ENCODE measurements at regions not wholly inside any gene's neighbourhood (a gene's known extent, or its start where the extent isn't known, plus 50 kb on each side); places are given as distances from the start of the nearest gene placed in this dataset.

DNA sequence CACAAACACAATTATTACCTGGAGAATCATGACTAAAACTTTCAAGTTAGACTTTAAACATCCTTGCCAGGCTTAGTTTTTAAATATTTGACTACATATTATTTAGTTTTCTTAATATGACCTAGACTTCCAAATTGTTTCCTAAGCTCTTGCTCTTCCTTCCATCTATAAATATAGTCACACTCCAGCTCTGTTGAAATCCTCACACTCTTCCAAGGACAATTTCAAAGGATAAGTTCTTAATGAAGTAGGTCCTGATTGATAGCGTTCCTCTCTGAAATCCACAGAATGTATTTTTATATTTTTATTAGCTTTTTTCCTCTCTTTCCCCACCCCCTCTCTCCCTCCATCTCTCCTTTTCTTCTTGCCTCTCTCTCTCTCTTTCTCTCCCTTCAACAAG lies 1074.1 kb upstream of the PCDH20 start:
- Mint-ChIP-seq H3K4me3 (no peak overlapping the region), H3K27me3 (ENCODE audit: insufficient read depth) (no peaks in the 10 kb centered on the region), H3K4me1 (ENCODE audit: low read depth) (no peaks in the 10 kb centered on the region), H3K36me3 (ENCODE audit: low read depth) (no peaks in the 10 kb centered on the region), H3K9me3 (peaks cover 19% of the 10 kb centered on the region), H3K27ac (no peak overlapping the region)
- no peak for DNase-seq
- TF ChIP-seq, protein P1, sequence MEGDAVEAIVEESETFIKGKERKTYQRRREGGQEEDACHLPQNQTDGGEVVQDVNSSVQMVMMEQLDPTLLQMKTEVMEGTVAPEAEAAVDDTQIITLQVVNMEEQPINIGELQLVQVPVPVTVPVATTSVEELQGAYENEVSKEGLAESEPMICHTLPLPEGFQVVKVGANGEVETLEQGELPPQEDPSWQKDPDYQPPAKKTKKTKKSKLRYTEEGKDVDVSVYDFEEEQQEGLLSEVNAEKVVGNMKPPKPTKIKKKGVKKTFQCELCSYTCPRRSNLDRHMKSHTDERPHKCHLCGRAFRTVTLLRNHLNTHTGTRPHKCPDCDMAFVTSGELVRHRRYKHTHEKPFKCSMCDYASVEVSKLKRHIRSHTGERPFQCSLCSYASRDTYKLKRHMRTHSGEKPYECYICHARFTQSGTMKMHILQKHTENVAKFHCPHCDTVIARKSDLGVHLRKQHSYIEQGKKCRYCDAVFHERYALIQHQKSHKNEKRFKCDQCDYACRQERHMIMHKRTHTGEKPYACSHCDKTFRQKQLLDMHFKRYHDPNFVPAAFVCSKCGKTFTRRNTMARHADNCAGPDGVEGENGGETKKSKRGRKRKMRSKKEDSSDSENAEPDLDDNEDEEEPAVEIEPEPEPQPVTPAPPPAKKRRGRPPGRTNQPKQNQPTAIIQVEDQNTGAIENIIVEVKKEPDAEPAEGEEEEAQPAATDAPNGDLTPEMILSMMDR (IDR thresholded peaks at IDR 0.05) = no peak

- H3K9me3 Mint-ChIP-seq = peaks cover 18% of the 10 kb centered on the region
- no peak overlapping the region for H3K4me3 Mint-ChIP-seq
- H3K27me3 Mint-ChIP-seq (ENCODE audit: insufficient read depth) = no peaks in the 10 kb centered on the region
- no peaks in the 10 kb centered on the region for H3K36me3 Mint-ChIP-seq (ENCODE audit: low read depth)
- DNase-seq = no peak
- H3K27ac Mint-ChIP-seq = no peak overlapping the region
- TF ChIP-seq, protein P1 (IDR thresholded peaks at IDR 0.05) = no peak
- no peaks in the 10 kb centered on the region for H3K4me1 Mint-ChIP-seq (ENCODE audit: low read depth)
Observed at GRCh38 chr13:62483774-62484173, 1068.1 kb upstream of the PCDH20 start.

- no peak overlapping the region for H3K27ac Mint-ChIP-seq
- TF ChIP-seq, protein P1 (IDR thresholded peaks at IDR 0.05) = no peak
- H3K36me3 Mint-ChIP-seq (ENCODE audit: low read depth) = no peaks in the 10 kb centered on the region
- no peak overlapping the region for H3K4me3 Mint-ChIP-seq
- no peaks in the 10 kb centered on the region for H3K4me1 Mint-ChIP-seq (ENCODE audit: low read depth)
- no peak for DNase-seq
- no peaks in the 10 kb centered on the region for H3K27me3 Mint-ChIP-seq (ENCODE audit: insufficient read depth)
- H3K9me3 Mint-ChIP-seq = peaks cover 18% of the 10 kb centered on the region
Observed at GRCh38 chr13:62482351-62482750, 1066.7 kb upstream of the PCDH20 start.

DNA sequence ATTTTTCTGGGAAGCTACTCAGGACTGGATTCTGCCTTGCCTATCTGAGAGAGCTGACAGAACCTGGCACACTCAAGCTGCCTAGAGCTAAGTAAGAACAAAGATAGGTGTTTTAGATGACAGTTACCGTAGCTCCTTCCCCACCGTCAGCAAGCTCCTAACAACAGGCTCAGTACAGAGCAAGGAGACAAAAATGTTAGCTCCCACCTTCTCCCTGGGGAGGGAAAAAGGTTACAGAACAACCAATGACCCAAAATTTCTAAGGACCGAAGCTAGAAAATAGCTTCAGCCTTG lies 1058.2 kb upstream of the PCDH20 start:
- Mint-ChIP-seq H3K4me3 (no peak overlapping the region), H3K9me3 (peaks cover 26% of the 10 kb centered on the region), H3K27ac (no peak overlapping the region), H3K27me3 (ENCODE audit: insufficient read depth) (no peaks in the 10 kb centered on the region), H3K4me1 (ENCODE audit: low read depth) (no peaks in the 10 kb centered on the region), H3K36me3 (ENCODE audit: low read depth) (no peaks in the 10 kb centered on the region)
- DNase-seq = no peak
- TF ChIP-seq, protein P1 (IDR thresholded peaks at IDR 0.05) = no peak

GRCh38 chr13:62473190-62473943 lies 1057.7 kb upstream of the PCDH20 start:
- no peak overlapping the region for H3K27ac Mint-ChIP-seq
- H3K4me3 Mint-ChIP-seq = no peak overlapping the region
- H3K4me1 Mint-ChIP-seq (ENCODE audit: low read depth) = no peaks in the 10 kb centered on the region
- DNase-seq = no peak
- no peaks in the 10 kb centered on the region for H3K36me3 Mint-ChIP-seq (ENCODE audit: low read depth)
- TF ChIP-seq, protein P1 (IDR thresholded peaks at IDR 0.05) = no peak
- H3K9me3 Mint-ChIP-seq = peaks cover 31% of the 10 kb centered on the region
- H3K27me3 Mint-ChIP-seq (ENCODE audit: insufficient read depth) = no peaks in the 10 kb centered on the region

- DNase-seq = no peak
- Mint-ChIP-seq H3K9me3 (peaks cover 9% of the 10 kb centered on the region), H3K4me1 (ENCODE audit: low read depth) (no peaks in the 10 kb centered on the region), H3K27ac (no peak overlapping the region), H3K36me3 (ENCODE audit: low read depth) (no peaks in the 10 kb centered on the region), H3K27me3 (ENCODE audit: insufficient read depth) (no peaks in the 10 kb centered on the region), H3K4me3 (no peak overlapping the region)
- TF ChIP-seq, protein P1 (IDR thresholded peaks at IDR 0.05) = no peak
Observed at GRCh38 chr13:62453761-62454160, 1038.1 kb upstream of the PCDH20 start.
